Gastroesophageal sphincter (tissue), 3 donors: ENCODE measurements at regions not wholly inside any gene's neighbourhood (a gene's known extent, or its start where the extent isn't known, plus 50 kb on each side); places are given as distances from the start of the nearest gene placed in this dataset.

Experiments used
- CTCF ChIP-seq, 4 experiments: fragments of 200-600 bp in 2 of 4; fragments of 450-650 bp in 2 of 4; sonication (generic) in 1 of 4; IDR thresholded peaks; one replicate each; pipeline ENCODE4 v1.5.1; 2017 to 2019; ENCODE audit warnings: antibody characterized with exemption in 4 of 4, mild to moderate bottlenecking in 2 of 4, moderate library complexity in 2 of 4
- EP300 ChIP-seq: sonication (generic); formaldehyde crosslinking; IDR thresholded peaks from one replicate; pipeline ENCODE4 v1.6.1; 2017; ENCODE audit warnings: antibody characterized with exemption, mild to moderate bottlenecking
- POLR2A ChIP-seq, 2 donors: fragments of 450-650 bp; IDR thresholded peaks; one replicate each; pipeline ENCODE4 v1.6.1; 2017; ENCODE audit warnings: antibody characterized with exemption in 2 of 2, mild to moderate bottlenecking in 2 of 2, moderate library complexity in 1 of 2
- POLR2AphosphoS5 ChIP-seq: sonication (generic); formaldehyde crosslinking; IDR thresholded peaks from one replicate; pipeline ENCODE4 v1.6.1; 2017; ENCODE audit warnings: antibody characterized with exemption

- TF ChIP-seq EP300 (no peak), CTCF (IDR thresholded peaks at IDR 0.05) (no peak), POLR2A (IDR thresholded peaks at IDR 0.05) (no peak), POLR2AphosphoS5 (no peak)
Observed at GRCh38 chr12:47391566-47391965, 311.8 kb upstream of the AMIGO2 start.
